GM23248 (cell line): ENCODE measurements at regions not wholly inside any gene's neighbourhood (a gene's known extent, or its start where the extent isn't known, plus 50 kb on each side); places are given as distances from the start of the nearest gene placed in this dataset.

Experiments
- EZH2 ChIP-seq: fragments of 200-600 bp; sonication (generic); IDR thresholded peaks from 2 replicates; pipeline ENCODE4 v1.6.1; 2018; ENCODE audit warnings: antibody characterized with exemption, mild to moderate bottlenecking; ENCODE audit not compliant: insufficient read depth, poor library complexity, severe bottlenecking
- EZH2phosphoT487 ChIP-seq: fragments of 200-600 bp; sonication (generic); IDR thresholded peaks from 2 replicates; pipeline ENCODE4 v1.6.1; 2018; ENCODE audit warnings: antibody characterized with exemption, moderate library complexity, mild to moderate bottlenecking, low read depth; ENCODE audit not compliant: insufficient read depth

- TF ChIP-seq EZH2 = no peak
- no peak for TF ChIP-seq EZH2phosphoT487
Measured at GRCh38 chrX:40166582-40166981, 68.8 kb upstream of the BCOR start.
